OCI-LY3 (cell line): ENCODE measurements at regions not wholly inside any gene's neighbourhood (a gene's known extent, or its start where the extent isn't known, plus 50 kb on each side); places are given as distances from the start of the nearest gene placed in this dataset.

Source experiments
- EZH2phosphoT487 ChIP-seq: fragments of 200-600 bp; shearing (Covaris generic); IDR thresholded peaks from 2 replicates; pipeline ENCODE4 v1.6.1; 2018; ENCODE audit warnings: antibody characterized with exemption, mixed run types, low read depth
- TF ChIP-seq, protein P1 (sequence below): fragments of 200-600, 300-600 bp; sonication (generic); IDR thresholded peaks from 2 replicates; pipeline ENCODE4 v1.5.1; 2014; ENCODE audit warnings: antibody characterized with exemption, low read length, low read depth

DNA sequence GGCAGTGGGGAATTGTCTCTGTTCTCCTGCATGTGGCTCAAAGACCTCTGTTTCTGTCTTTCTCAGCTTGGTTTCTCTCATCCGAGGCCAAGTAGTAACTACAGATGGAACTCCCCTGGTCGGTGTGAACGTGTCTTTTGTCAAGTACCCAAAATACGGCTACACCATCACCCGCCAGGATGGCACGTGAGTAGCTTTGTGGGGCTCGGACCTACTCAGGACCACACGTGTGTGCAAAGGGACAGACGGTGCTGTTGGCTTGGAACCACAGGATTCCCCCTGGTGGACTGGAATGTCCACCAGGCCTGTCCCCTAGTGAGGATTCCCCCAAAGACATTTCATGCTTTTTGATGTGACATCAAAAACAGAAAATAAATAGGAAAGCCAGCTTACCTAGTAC lies 96.3 kb upstream of the WWC1 start:
- TF ChIP-seq, protein P1, sequence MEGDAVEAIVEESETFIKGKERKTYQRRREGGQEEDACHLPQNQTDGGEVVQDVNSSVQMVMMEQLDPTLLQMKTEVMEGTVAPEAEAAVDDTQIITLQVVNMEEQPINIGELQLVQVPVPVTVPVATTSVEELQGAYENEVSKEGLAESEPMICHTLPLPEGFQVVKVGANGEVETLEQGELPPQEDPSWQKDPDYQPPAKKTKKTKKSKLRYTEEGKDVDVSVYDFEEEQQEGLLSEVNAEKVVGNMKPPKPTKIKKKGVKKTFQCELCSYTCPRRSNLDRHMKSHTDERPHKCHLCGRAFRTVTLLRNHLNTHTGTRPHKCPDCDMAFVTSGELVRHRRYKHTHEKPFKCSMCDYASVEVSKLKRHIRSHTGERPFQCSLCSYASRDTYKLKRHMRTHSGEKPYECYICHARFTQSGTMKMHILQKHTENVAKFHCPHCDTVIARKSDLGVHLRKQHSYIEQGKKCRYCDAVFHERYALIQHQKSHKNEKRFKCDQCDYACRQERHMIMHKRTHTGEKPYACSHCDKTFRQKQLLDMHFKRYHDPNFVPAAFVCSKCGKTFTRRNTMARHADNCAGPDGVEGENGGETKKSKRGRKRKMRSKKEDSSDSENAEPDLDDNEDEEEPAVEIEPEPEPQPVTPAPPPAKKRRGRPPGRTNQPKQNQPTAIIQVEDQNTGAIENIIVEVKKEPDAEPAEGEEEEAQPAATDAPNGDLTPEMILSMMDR = no peak
- no peak for TF ChIP-seq EZH2phosphoT487
